ENCODE measurements at regions not wholly inside any gene's neighbourhood (a gene's known extent, or its start where the extent isn't known, plus 50 kb on each side); places are given as distances from the start of the nearest gene placed in this dataset.

GRCh38 chr5:82622711-82623514 lies 344.8 kb upstream of the RPS23 start:
- no peak for TF ChIP-seq POU2F2 (IDR thresholded peaks at IDR 0.05; ENCODE audit: low read depth, low read length)
- DNase-seq (ENCODE audit: insufficient read length, low spot score): no peak
- FAIRE-seq: no peak

DNA sequence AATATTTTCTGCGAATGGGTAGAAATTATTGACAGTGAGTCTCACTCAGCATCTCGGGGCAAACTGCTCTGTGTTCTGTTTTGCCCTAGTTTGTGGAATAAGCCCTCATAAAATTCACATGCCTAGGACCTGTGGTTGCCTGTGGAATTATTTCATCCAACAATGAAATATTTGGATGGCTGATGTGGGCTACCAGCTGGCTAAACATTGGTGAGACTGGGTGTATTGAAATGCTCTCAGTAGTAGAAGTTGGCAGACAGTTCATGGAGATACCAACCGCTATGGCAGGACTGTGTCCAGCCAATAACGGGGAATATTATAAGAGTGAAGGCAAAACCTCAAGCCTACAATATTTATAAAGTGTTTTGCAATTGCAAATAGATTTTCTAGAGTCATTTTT lies 344.1 kb upstream of the RPS23 start:
- TF ChIP-seq POLR2A (IDR thresholded peaks at IDR 0.05; ENCODE audit: low read depth, low read length) (no peak), POU2F2 (IDR thresholded peaks at IDR 0.05; ENCODE audit: low read depth, low read length) (no peak)
- DNase-seq (ENCODE audit: insufficient read length, low spot score): no peak
- FAIRE-seq: no peak

DNA sequence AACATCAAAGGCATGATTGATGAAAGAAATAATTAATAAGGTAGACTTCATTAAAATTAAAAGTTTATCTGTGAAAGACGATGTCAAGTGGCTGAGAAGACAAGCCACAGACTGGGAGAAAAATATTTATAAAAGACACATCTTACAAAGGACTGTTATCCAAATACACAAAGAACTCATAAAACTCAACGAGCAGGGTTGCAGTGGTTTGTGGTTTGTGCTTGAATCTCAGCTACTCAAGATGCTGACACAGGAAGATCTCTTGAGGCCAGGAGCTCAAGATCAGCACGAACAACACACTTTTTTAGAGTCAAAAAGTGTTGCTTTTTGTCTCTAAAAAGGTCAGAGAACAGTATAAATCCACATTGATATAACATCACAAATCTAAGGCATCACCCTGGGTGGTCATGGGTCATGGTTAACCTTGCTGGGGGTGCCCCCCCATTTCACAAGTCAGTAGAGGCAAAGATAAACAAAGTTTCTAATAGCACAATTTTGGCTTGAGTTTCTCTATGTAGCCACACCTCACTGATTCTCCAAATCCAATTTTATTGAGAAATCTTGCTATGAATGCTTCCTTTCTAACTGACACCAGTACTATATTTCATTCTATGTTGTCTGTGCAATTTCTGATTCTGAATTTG lies 342.9 kb upstream of the RPS23 start:
- DNase-seq (ENCODE audit: insufficient read length, low spot score): no peak
- TF ChIP-seq POLR2A (IDR thresholded peaks at IDR 0.05; ENCODE audit: low read depth, low read length) (no peak), TAF1 (IDR thresholded peaks at IDR 0.05; ENCODE audit: low read depth, low read length) (no peak), PAX5 (IDR thresholded peaks at IDR 0.05; ENCODE audit: insufficient read depth, low read length, severe bottlenecking) (no peak), POU2F2 (IDR thresholded peaks at IDR 0.05; ENCODE audit: low read depth, low read length) (no peak), POLR2AphosphoS5 (IDR thresholded peaks at IDR 0.05; ENCODE audit: low read depth, low read length) (no peak), SPI1 (IDR thresholded peaks at IDR 0.05; ENCODE audit: low read depth, low read length) (no peak)
- FAIRE-seq: no peak

DNA sequence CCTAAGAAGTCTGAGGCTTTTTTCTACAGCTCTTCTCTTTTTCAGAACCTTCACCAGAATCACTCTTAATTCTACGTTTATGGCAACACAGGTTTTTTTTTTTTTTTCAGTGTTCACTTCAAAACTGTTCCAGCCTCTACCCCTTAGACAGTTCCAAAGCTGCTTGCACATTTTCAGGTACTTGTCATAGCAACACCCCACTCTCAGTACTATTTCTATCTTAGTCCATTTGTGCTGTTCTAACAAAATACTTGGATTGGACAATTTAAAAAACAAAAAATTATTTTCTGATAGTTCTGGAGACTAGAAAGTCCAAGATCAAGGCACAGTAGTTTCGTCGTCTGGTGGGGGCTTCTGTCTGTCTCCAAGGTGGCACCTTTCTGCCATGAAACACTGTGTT lies 340.9 kb upstream of the RPS23 start:
- no peak for DNase-seq (ENCODE audit: insufficient read length, low spot score)
- TF ChIP-seq SPI1 (IDR thresholded peaks at IDR 0.05; ENCODE audit: low read depth, low read length) (no peak), POU2F2 (IDR thresholded peaks at IDR 0.05; ENCODE audit: low read depth, low read length) (no peak), TAF1 (IDR thresholded peaks at IDR 0.05; ENCODE audit: low read depth, low read length) (no peak), POLR2A (IDR thresholded peaks at IDR 0.05; ENCODE audit: low read depth, low read length) (no peak), POLR2AphosphoS5 (IDR thresholded peaks at IDR 0.05; ENCODE audit: low read depth, low read length) (no peak), PAX5 (IDR thresholded peaks at IDR 0.05; ENCODE audit: insufficient read depth, low read length, severe bottlenecking) (no peak)

DNA sequence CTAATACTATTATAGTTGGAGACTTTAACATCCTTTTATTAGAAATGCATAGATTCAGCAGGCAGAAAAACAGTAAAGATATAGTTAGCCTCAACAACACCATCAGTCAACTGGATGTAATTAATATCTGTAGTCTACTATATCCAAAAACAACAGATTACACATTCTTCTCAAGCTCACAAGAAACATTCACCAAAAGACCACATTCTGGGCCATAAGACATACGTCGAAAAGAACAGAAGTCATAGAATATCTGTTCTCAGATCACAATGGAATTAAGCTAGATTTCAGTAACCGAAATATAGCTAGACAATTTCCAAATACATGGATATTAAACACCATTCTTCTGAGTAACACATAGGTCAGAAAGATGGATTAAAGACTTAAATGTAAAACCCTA lies 336.6 kb upstream of the RPS23 start:
- TF ChIP-seq SPI1 (IDR thresholded peaks at IDR 0.05; ENCODE audit: low read depth, low read length) (no peak), POLR2AphosphoS5 (IDR thresholded peaks at IDR 0.05; ENCODE audit: low read depth, low read length) (no peak), POU2F2 (IDR thresholded peaks at IDR 0.05; ENCODE audit: low read depth, low read length) (no peak), TAF1 (IDR thresholded peaks at IDR 0.05; ENCODE audit: low read depth, low read length) (no peak), PAX5 (IDR thresholded peaks at IDR 0.05; ENCODE audit: insufficient read depth, low read length, severe bottlenecking) (no peak), POLR2A (IDR thresholded peaks at IDR 0.05; ENCODE audit: low read depth, low read length) (no peak)
- FAIRE-seq: no peak
- no peak for DNase-seq (ENCODE audit: insufficient read length, low spot score)

More for the DNA sequence above, 340.9 kb upstream of the RPS23 start:
- FAIRE-seq: no peak

- no peak for DNase-seq (ENCODE audit: insufficient read length, low spot score)
- FAIRE-seq: no peak
- no peak for TF ChIP-seq SPI1 (IDR thresholded peaks at IDR 0.05; ENCODE audit: low read depth, low read length)
- no peak for TF ChIP-seq POLR2A (IDR thresholded peaks at IDR 0.05; ENCODE audit: low read depth, low read length)
- no peak for TF ChIP-seq POLR2AphosphoS5 (IDR thresholded peaks at IDR 0.05; ENCODE audit: low read depth, low read length)
- no peak for TF ChIP-seq TAF1 (IDR thresholded peaks at IDR 0.05; ENCODE audit: low read depth, low read length)
- no peak for TF ChIP-seq POU2F2 (IDR thresholded peaks at IDR 0.05; ENCODE audit: low read depth, low read length)
- TF ChIP-seq PAX5 (IDR thresholded peaks at IDR 0.05; ENCODE audit: insufficient read depth, low read length, severe bottlenecking): no peak
Observed at GRCh38 chr5:82613891-82614290, 335.7 kb upstream of the RPS23 start.

DNA sequence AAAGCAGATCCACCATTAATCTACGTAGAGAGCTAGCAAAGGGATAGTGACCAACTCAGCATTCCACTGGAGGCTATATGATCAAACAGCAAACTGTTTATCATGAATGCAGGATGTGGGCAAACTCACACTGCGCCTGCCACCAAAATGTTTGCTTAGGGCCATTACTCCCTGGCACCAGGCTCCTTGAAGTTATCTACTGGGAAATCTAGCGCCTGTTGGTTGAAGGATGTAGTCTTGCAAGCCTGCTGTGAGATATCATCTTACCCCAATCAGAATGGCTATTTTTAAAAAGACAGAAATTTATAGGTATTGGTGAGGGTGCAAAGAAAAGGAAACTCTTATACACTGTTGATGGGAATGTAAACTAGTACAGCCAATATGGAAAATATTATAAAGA lies 332.5 kb upstream of the RPS23 start:
- DNase-seq (ENCODE audit: insufficient read length, low spot score): no peak
- no peak for TF ChIP-seq POLR2A (IDR thresholded peaks at IDR 0.05; ENCODE audit: low read depth, low read length)
- no peak for TF ChIP-seq TAF1 (IDR thresholded peaks at IDR 0.05; ENCODE audit: low read depth, low read length)
- TF ChIP-seq POU2F2 (IDR thresholded peaks at IDR 0.05; ENCODE audit: low read depth, low read length): no peak
- no peak for TF ChIP-seq PAX5 (IDR thresholded peaks at IDR 0.05; ENCODE audit: insufficient read depth, low read length, severe bottlenecking)
- TF ChIP-seq SPI1 (IDR thresholded peaks at IDR 0.05; ENCODE audit: low read depth, low read length): no peak
- TF ChIP-seq POLR2AphosphoS5 (IDR thresholded peaks at IDR 0.05; ENCODE audit: low read depth, low read length): no peak
- FAIRE-seq: no peak

DNA sequence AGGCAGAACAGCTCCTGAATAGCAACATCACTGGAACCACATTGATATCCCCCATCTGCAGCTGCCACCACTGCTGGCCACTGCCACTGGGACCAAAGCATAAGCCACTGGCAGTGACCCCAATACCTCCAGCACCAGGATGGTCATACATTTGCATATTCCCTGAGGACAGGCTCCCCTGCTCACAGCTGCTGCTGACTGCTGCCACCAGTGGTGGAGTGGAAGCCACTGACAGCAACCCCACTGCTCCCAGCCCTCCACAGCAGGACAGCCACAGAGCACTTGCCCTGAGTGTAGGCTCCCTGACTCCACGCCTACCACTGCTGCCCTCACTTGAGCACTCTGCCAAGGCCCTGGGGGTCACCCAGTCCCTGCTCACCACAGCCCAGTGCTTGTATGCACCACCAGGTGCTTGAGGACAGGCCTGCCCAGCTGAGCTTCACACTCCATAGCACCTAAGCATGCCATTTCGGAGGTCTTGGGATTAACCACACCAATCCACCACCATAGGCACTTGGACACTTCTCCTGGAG lies 327.4 kb upstream of the RPS23 start:
- DNase-seq (ENCODE audit: insufficient read length, low spot score): no peak
- no peak for FAIRE-seq
- TF ChIP-seq TAF1 (IDR thresholded peaks at IDR 0.05; ENCODE audit: low read depth, low read length) (no peak), POLR2AphosphoS5 (IDR thresholded peaks at IDR 0.05; ENCODE audit: low read depth, low read length) (no peak), PAX5 (IDR thresholded peaks at IDR 0.05; ENCODE audit: insufficient read depth, low read length, severe bottlenecking) (no peak), SPI1 (IDR thresholded peaks at IDR 0.05; ENCODE audit: low read depth, low read length) (no peak)

DNA sequence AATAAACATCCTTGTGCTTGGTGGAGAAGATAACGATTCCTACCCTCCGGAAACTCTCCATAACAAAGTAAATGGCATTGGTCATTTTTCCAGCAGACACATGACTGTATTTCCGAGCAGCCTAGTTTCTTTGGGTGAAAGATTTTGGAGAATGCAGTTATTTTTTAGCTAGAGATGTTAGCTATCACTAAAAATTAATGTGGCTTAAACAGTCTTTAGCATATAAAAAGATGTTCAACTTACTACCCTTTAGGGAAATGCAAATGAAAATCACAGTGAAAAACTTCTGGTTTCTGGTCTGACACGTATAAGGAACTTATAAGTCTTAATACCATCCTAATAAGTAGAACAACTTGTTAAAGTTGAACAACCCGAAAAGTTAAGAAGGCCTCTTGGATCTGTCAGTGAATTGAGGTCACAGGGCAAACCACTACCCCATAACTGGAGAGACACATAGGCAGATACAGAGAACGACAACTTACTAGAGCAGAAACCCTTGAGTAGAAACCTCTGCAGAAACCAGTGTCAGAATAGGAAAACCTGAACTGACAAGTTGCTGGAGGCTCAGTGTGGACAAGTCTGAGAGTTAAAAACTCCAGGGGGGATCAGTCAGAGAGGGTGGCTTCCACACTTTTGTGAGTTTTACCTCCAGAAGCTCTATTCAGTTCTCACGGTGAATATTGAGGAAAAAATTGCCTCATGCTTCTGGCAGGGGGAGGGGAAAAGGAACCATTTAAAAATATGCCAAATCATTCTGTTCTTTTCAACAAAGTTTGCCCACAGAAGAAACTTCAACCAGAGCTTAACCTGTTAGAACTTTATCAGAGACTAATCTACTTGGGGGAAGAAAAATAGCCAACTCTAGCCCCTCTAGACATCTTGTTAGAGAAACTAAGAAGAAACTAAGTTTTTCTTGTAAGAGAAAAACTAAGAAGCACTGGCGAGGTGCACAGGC lies 325.2 kb upstream of the RPS23 start:
- no peak for FAIRE-seq

More for the DNA sequence above, 325.2 kb upstream of the RPS23 start:
- DNase-seq (ENCODE audit: insufficient read length, low spot score): no peak
- no peak for TF ChIP-seq POLR2AphosphoS5 (IDR thresholded peaks at IDR 0.05; ENCODE audit: low read depth, low read length)
- no peak for TF ChIP-seq PAX5 (IDR thresholded peaks at IDR 0.05; ENCODE audit: insufficient read depth, low read length, severe bottlenecking)
- TF ChIP-seq SPI1 (IDR thresholded peaks at IDR 0.05; ENCODE audit: low read depth, low read length): no peak
- no peak for TF ChIP-seq TAF1 (IDR thresholded peaks at IDR 0.05; ENCODE audit: low read depth, low read length)
- no peak for TF ChIP-seq POU2F2 (IDR thresholded peaks at IDR 0.05; ENCODE audit: low read depth, low read length)
- no peak for TF ChIP-seq POLR2A (IDR thresholded peaks at IDR 0.05; ENCODE audit: low read depth, low read length)
